ENCODE measurements at regions not wholly inside any gene's neighbourhood (a gene's known extent, or its start where the extent isn't known, plus 50 kb on each side); places are given as distances from the start of the nearest gene placed in this dataset.
"Not testable (repeated sequence)": the region's sequence is repeated elsewhere in the genome, so short reads cannot be mapped to it uniquely, and the experiment has no call there.

DNA sequence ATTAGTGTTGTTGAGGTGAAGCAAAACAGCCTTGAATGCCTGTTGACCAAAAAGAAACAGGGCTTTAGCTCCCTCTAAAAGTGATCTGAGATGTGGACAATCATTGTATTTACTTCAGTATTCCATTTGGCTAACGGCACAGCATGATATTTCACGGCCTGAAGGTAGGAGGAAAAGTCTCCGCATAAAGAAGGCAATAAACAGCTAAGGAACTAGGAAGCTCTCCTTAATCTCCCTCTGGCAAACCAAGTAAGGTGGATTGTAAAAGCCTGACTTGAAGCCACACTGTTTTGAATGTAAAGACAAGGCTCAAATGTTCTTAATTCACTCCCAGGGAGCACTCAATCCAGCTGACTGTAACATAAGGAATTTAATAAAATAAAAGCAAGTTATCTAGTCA, 160.0 kb upstream of the ZNF804B start:
- Mint-ChIP-seq H3K27me3 (no peaks in the 10 kb centered on the region), H3K4me1 (no peaks in the 10 kb centered on the region), H3K4me3 (no peak overlapping the region), H3K36me3 (ENCODE audit: insufficient read depth) (no peaks in the 10 kb centered on the region), H3K9me3 (peaks cover 12% of the 10 kb centered on the region), H3K27ac (ENCODE audit: low read depth) (no peak overlapping the region)
- DNase-seq (ENCODE audit: low spot score in 2 of 2) = no peak
- no peak for ATAC-seq (replicated peaks; ENCODE audit: extremely low read depth, poor library complexity, severe bottlenecking)

DNA sequence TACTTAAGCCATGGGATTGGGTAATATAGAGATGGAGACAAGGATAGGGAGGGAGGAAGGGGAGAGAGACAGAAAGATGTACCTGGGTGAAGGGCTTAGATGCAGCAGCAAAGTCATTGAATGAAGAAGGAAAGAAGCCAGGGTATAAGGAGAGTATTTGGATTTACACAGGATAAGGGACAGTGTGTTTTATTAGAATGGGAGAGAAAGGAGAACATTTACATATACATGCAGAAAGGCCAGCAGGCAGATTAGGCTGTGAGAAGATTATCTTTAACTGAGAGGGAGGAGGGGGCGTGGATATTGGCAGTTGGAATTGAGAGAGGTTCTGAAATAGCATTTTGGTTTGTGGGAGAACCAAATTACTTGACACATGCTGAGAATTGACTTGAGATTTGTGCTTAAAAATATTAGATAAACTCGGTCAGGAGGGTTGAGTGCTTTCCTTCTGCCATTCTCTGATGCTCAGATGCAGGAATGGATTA, 161.5 kb upstream of the ZNF804B start:
- H3K36me3 Mint-ChIP-seq (ENCODE audit: insufficient read depth) = no peaks in the 10 kb centered on the region
- no peaks in the 10 kb centered on the region for H3K27me3 Mint-ChIP-seq
- H3K4me1 Mint-ChIP-seq = no peaks in the 10 kb centered on the region
- DNase-seq (ENCODE audit: low spot score in 2 of 2) (no peak), ATAC-seq (replicated peaks; ENCODE audit: extremely low read depth, poor library complexity, severe bottlenecking) (no peak)
- no peak overlapping the region for H3K27ac Mint-ChIP-seq (ENCODE audit: low read depth)
- H3K9me3 Mint-ChIP-seq = peaks cover 13% of the 10 kb centered on the region
- H3K4me3 Mint-ChIP-seq = no peak overlapping the region

DNA sequence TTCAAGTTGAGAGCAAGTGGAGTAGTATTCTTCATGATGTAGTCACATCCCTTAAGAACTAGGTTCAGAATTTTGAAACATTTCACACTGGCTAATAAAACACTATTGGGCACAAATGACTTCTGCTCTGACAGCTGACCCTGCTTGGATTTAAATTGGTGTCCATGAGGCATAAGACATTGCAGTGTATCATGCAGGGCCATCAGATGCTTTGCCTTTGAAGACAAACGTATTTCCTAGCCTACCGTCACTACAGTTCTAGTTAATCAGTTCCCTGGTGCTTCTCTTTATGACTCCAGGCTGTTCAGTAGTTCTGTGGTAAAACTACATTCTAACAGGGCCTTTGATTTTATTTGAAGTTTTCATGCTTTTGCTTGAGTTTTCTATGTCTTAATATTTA, 168.5 kb upstream of the ZNF804B start:
- Mint-ChIP-seq H3K27me3 (no peaks in the 10 kb centered on the region), H3K9me3 (peaks cover 22% of the 10 kb centered on the region), H3K27ac (ENCODE audit: low read depth) (no peak overlapping the region), H3K4me1 (no peaks in the 10 kb centered on the region), H3K36me3 (ENCODE audit: insufficient read depth) (no peaks in the 10 kb centered on the region), H3K4me3 (no peak overlapping the region)
- no peak for DNase-seq (ENCODE audit: low spot score in 2 of 2)
- no peak for ATAC-seq (replicated peaks; ENCODE audit: extremely low read depth, poor library complexity, severe bottlenecking)

GRCh38 chr7:88589927-88590326, 169.6 kb upstream of the ZNF804B start:
- Mint-ChIP-seq H3K4me3 (no peak overlapping the region), H3K36me3 (ENCODE audit: insufficient read depth) (no peaks in the 10 kb centered on the region), H3K9me3 (peaks cover 22% of the 10 kb centered on the region), H3K27me3 (no peaks in the 10 kb centered on the region), H3K27ac (ENCODE audit: low read depth) (no peak overlapping the region), H3K4me1 (no peaks in the 10 kb centered on the region)
- DNase-seq (ENCODE audit: low spot score in 2 of 2) (no peak), ATAC-seq (replicated peaks; ENCODE audit: extremely low read depth, poor library complexity, severe bottlenecking) (no peak)

GRCh38 chr7:88586890-88587289, 172.6 kb upstream of the ZNF804B start:
- H3K27me3 Mint-ChIP-seq = no peaks in the 10 kb centered on the region
- H3K4me3 Mint-ChIP-seq = no peak overlapping the region
- ATAC-seq (replicated peaks; ENCODE audit: extremely low read depth, poor library complexity, severe bottlenecking) (no peak), DNase-seq (ENCODE audit: low spot score in 2 of 2) (no peak)
- peaks cover 10% of the 10 kb centered on the region for H3K9me3 Mint-ChIP-seq
- H3K4me1 Mint-ChIP-seq = no peaks in the 10 kb centered on the region
- H3K27ac Mint-ChIP-seq (ENCODE audit: low read depth) = no peak overlapping the region
- no peaks in the 10 kb centered on the region for H3K36me3 Mint-ChIP-seq (ENCODE audit: insufficient read depth)

GRCh38 chr7:88586219-88586618, 173.3 kb upstream of the ZNF804B start:
- Mint-ChIP-seq H3K27ac (ENCODE audit: low read depth) (no peak overlapping the region), H3K4me1 (no peaks in the 10 kb centered on the region), H3K4me3 (no peak overlapping the region), H3K9me3 (peaks cover 6% of the 10 kb centered on the region), H3K27me3 (no peaks in the 10 kb centered on the region), H3K36me3 (ENCODE audit: insufficient read depth) (no peaks in the 10 kb centered on the region)
- DNase-seq (ENCODE audit: low spot score in 2 of 2) (no peak), ATAC-seq (replicated peaks; ENCODE audit: extremely low read depth, poor library complexity, severe bottlenecking) (no peak)

DNA sequence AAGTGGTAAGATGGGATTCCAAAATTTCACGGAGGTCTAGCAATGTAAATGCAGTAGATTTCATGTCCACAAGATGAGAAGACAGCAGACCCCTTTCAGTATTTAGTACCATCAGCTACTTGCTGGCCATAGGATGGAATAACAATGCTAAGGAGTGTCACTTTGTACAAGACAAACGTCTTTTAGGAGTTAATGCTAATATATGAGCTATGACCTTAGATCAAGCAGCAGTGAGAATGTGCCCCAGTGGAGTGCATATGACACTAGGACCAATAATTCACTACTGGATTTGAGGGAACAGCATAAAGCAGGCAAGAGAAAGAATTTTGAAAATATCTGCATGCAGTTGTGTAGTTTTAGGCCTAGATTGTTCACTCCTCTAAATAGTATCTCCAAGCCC, 182.8 kb upstream of the ZNF804B start:
- H3K4me1 Mint-ChIP-seq = no peaks in the 10 kb centered on the region
- no peak overlapping the region for H3K4me3 Mint-ChIP-seq
- H3K27me3 Mint-ChIP-seq = no peaks in the 10 kb centered on the region
- peaks cover 5% of the 10 kb centered on the region for H3K9me3 Mint-ChIP-seq
- DNase-seq (ENCODE audit: low spot score in 2 of 2) (no peak), ATAC-seq (replicated peaks; ENCODE audit: extremely low read depth, poor library complexity, severe bottlenecking) (no peak)
- no peak overlapping the region for H3K27ac Mint-ChIP-seq (ENCODE audit: low read depth)
- H3K36me3 Mint-ChIP-seq (ENCODE audit: insufficient read depth) = no peaks in the 10 kb centered on the region

DNA sequence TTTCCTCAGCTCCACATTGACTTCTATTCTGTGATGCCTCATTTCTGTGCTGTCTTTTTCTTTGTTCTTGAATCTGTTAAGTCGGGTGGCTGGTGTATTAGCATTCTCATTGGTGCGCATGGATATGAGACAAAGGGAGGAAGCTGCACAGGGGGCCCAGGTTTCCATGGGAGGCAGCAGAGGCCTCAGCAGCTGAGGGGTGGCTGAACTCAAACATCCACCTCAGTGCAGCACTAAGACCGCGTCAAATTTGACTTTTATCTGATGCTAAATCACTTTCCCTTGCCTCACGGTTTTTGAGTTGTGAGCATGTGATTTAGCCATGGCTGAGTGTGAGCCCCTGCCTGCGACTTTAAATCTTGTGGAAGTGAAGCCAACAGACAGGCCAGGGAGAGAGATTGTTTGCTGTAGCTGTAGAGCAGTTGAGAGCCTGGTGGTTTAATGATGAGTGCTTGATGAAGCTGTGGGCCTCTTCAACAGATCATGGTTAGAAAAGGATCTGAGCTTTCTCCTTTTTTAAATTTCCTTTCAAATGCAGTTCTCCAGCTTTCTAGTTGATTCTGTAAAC, 193.3 kb upstream of the ZNF804B start:
- Mint-ChIP-seq H3K4me3 (no peak overlapping the region), H3K9me3 (peaks cover 5% of the 10 kb centered on the region), H3K4me1 (no peaks in the 10 kb centered on the region), H3K27me3 (no peaks in the 10 kb centered on the region), H3K36me3 (ENCODE audit: insufficient read depth) (no peaks in the 10 kb centered on the region), H3K27ac (ENCODE audit: low read depth) (no peak overlapping the region)
- ATAC-seq (replicated peaks; ENCODE audit: extremely low read depth, poor library complexity, severe bottlenecking) = no peak
- no peak for DNase-seq (ENCODE audit: low spot score in 2 of 2)

- peaks cover 5% of the 10 kb centered on the region for H3K9me3 Mint-ChIP-seq
- no peak overlapping the region for H3K27ac Mint-ChIP-seq (ENCODE audit: low read depth)
- no peaks in the 10 kb centered on the region for H3K4me1 Mint-ChIP-seq
- no peak overlapping the region for H3K4me3 Mint-ChIP-seq
- no peaks in the 10 kb centered on the region for H3K27me3 Mint-ChIP-seq
- no peaks in the 10 kb centered on the region for H3K36me3 Mint-ChIP-seq (ENCODE audit: insufficient read depth)
- ATAC-seq (replicated peaks; ENCODE audit: extremely low read depth, poor library complexity, severe bottlenecking) = no peak
- DNase-seq (ENCODE audit: low spot score in 2 of 2) = no peak
Observed at GRCh38 chr7:88565401-88565800, 194.1 kb upstream of the ZNF804B start.

GRCh38 chr7:88556441-88556840, 203.1 kb upstream of the ZNF804B start:
- not testable (repeated sequence) for H3K4me1 Mint-ChIP-seq; H3K27me3 Mint-ChIP-seq; ATAC-seq (replicated peaks; ENCODE audit: extremely low read depth, poor library complexity, severe bottlenecking); H3K27ac Mint-ChIP-seq (ENCODE audit: low read depth); DNase-seq (ENCODE audit: low spot score in 2 of 2); H3K4me3 Mint-ChIP-seq; H3K36me3 Mint-ChIP-seq (ENCODE audit: insufficient read depth)
- H3K9me3 Mint-ChIP-seq = peaks cover 16% of the 10 kb centered on the region

DNA sequence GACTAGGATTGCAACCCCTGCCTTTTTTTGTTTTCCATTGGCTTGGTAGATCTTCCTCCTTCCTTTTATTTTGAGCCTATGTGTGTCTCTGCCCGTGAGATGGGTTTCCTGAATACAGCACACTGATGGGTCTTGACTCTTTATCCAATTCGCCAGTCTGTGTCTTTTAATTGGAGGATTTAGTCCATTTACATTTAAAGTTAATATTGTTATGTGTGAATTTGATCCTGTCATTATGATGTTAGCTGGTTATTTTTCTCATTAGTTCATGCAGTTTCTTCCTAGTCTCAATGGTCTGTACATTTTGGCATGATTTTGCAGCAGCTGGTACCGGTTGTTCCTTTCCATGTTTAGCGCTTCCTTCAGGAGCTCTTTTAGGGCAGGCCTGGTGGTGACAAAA, 204.7 kb upstream of the ZNF804B start:
- not testable (repeated sequence) for H3K27ac Mint-ChIP-seq (ENCODE audit: low read depth); H3K4me1 Mint-ChIP-seq; DNase-seq (ENCODE audit: low spot score in 2 of 2); H3K4me3 Mint-ChIP-seq; H3K36me3 Mint-ChIP-seq (ENCODE audit: insufficient read depth); ATAC-seq (replicated peaks; ENCODE audit: extremely low read depth, poor library complexity, severe bottlenecking); H3K27me3 Mint-ChIP-seq
- H3K9me3 Mint-ChIP-seq = peaks cover 14% of the 10 kb centered on the region

GRCh38 chr7:88548399-88548798, 211.1 kb upstream of the ZNF804B start:
- Mint-ChIP-seq H3K4me1 (no peaks in the 10 kb centered on the region), H3K4me3 (no peak overlapping the region), H3K9me3 (peaks cover 9% of the 10 kb centered on the region), H3K27ac (ENCODE audit: low read depth) (no peak overlapping the region), H3K27me3 (no peaks in the 10 kb centered on the region), H3K36me3 (ENCODE audit: insufficient read depth) (no peaks in the 10 kb centered on the region)
- DNase-seq (ENCODE audit: low spot score in 2 of 2) (no peak), ATAC-seq (replicated peaks; ENCODE audit: extremely low read depth, poor library complexity, severe bottlenecking) (no peak)

- DNase-seq (ENCODE audit: low spot score in 2 of 2) = no peak
- ATAC-seq (replicated peaks; ENCODE audit: extremely low read depth, poor library complexity, severe bottlenecking) = no peak
- Mint-ChIP-seq H3K4me3 (no peak overlapping the region), H3K27ac (ENCODE audit: low read depth) (no peak overlapping the region), H3K27me3 (no peaks in the 10 kb centered on the region), H3K4me1 (no peaks in the 10 kb centered on the region), H3K9me3 (peaks cover 9% of the 10 kb centered on the region), H3K36me3 (ENCODE audit: insufficient read depth) (no peaks in the 10 kb centered on the region)
Observed at GRCh38 chr7:88546808-88547207, 212.7 kb upstream of the ZNF804B start.

- H3K36me3 Mint-ChIP-seq (ENCODE audit: insufficient read depth) = no peaks in the 10 kb centered on the region
- no peak overlapping the region for H3K4me3 Mint-ChIP-seq
- peaks cover 9% of the 10 kb centered on the region for H3K9me3 Mint-ChIP-seq
- no peak for DNase-seq (ENCODE audit: low spot score in 2 of 2)
- no peak overlapping the region for H3K27ac Mint-ChIP-seq (ENCODE audit: low read depth)
- no peak for ATAC-seq (replicated peaks; ENCODE audit: extremely low read depth, poor library complexity, severe bottlenecking)
- H3K4me1 Mint-ChIP-seq = no peaks in the 10 kb centered on the region
- no peaks in the 10 kb centered on the region for H3K27me3 Mint-ChIP-seq
Observed at GRCh38 chr7:88545663-88546062, 213.8 kb upstream of the ZNF804B start.
